NCI-H128 (cell line): ENCODE measurements at regions not wholly inside any gene's neighbourhood (a gene's known extent, or its start where the extent isn't known, plus 50 kb on each side); places are given as distances from the start of the nearest gene placed in this dataset.
"Not testable (repeated sequence)": the region's sequence is repeated elsewhere in the genome, so short reads cannot be mapped to it uniquely, and the experiment has no call there.

Source experiments
- DNase-seq: peaks from one replicate; lab custom pipeline; 2025; ENCODE audit not compliant: unreplicated experiment; lab: John Stamatoyannopoulos, UW

- no peak for DNase-seq
These were observed 382.7 kb downstream of the UTRN start for GRCh38 chr6:144667532-144668503.

DNA sequence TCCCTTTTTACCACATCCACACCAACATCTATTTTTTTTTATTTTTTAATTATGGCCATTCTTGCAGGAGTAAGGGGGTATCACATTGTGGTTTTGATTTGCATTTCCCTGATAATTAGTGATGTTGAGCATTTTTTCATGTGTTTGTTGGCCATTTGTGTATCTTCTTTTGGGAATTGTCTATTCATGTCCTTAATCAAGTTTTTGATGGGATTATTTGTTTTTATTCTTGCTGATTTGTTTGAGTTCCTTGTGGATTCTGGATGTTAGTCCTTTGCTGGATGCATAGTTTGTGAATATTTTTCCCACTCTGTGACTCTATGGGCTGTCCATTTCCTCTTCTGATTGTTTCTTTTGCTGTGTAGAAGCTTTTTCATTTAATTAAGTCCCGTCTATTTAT lies 385.1 kb downstream of the UTRN start:
- not testable (repeated sequence) for DNase-seq

DNA sequence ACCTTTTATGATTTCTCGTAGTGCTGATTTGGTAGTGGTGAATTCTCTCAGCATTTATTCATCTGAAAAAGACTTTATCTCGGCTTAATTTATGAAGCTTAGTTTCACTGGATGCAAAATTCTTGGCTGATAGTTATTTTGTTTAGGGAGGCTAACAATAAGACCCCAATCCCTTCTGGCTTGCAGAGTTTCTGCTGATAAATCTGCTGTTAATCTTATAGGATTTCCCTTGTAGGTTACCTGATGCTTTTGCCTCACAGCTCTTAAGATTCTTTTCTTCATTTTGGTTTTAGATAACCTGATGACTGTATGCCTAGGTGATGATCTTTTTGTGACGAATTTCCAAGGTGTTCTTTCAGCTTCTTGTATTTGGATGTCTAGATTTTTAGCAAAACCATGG lies 388.7 kb downstream of the UTRN start:
- DNase-seq: no peak

- no peak for DNase-seq
These were observed 390.2 kb downstream of the UTRN start for GRCh38 chr6:144675231-144675861.

- DNase-seq: not testable (repeated sequence)
These were observed 391.2 kb downstream of the UTRN start for GRCh38 chr6:144676310-144676709.

- not testable (repeated sequence) for DNase-seq
These were observed 392.1 kb downstream of the UTRN start for GRCh38 chr6:144677263-144677662.

DNA sequence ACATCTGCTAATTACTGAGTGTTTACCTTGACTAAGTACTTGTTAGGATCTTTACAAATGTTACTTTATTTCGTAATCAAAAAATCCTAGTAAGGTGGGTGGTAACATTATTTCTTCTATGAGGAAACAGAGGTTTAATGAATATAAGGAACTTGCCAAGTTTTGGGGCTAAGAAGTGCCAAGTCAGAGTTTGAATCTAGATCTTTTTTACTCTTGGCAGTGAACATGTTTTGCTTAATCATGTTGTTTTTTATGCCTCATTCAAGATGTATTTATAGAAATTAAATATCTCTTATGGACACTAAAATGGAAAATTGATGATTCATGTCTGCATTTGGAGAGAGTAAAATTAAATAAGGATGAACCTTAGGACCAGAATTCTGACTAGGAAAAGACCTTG lies 393.7 kb downstream of the UTRN start:
- no peak for DNase-seq

DNA sequence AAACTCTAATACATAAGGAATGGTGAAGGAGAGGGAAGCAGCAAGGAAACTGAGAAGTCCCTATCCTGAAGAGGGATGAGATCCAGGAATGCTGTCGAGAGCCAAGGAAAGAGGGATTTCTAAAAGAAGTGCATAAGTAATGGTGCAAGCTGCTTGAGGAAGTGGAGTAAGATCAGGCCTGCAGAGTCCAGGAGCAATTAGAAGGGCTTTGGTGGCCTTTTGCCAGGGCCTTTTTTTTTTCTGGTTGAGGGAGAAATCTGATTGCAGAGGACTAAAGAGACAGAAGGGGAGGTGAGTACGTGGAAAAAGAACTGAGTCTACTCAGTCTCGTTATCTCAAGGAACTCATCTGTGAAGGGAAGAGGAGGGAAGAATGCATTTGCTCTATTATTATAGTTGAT lies 396.2 kb downstream of the UTRN start:
- DNase-seq: no peak

DNA sequence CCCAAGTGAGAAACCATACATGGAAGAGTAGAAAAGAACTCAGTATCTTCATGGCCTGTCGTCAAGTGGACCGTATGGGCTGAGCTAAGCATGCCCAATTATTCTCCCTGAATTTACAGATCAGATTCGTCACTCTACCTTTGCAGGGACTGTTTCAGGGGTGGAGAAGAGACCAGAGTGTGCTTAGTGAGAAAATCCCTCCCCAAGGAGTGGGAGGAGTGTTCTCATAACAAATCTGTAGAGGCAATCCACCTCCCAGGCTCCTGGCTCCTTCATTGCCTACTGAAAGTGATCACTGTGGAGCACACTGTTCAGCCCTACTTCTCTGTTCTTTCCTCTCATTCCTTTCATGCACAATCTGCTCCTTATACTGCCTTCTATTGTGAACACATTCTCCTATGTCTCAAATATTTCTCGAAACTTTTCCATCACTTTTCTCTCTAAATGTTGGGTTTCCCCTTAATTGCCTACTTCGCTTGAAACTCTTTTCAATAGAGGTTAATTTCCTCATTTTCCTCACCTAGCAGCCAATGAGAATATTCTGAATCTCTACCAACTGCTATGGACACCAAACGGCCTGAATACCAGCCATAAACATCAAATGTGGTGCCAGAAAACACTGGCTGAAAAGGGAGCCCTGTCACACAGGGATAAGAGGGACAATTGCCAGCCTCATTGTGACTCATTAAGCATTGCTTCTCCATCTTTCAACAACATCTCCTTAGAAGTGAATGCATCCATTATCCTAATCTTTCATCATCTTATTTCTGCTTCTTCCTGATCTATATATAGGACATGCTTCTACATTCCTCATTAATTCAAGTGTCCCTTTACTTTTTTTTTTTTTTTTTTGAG lies 398.3 kb downstream of the UTRN start:
- DNase-seq: no peak

- no peak for DNase-seq
These were observed 403.6 kb downstream of the UTRN start for GRCh38 chr6:144688713-144689112.

DNA sequence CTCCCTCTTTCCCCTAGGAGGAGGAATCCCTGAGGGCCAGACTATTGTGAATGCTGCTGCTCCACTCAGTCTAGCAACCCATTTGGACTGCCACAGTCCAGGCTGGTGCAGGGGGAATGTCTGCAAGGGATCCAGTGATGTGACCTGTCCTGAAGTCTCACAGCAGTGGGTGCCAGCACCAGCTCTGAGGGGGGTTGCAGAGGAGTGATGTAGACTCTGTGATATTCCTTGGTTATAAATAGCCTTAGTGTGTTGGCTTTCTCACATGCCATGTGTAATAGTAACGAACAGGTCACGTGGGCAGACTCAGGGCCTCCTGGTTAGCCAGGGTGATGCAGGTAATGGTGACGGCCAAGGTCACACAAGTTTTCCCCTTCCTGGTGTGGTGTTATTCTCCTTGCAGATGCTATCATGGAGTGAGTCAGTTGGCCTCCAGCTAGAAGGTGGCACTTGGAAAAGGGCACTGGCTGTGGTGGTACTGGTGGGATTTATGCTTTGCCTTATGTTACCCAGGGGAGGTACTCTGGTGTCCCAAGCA lies 404.4 kb downstream of the UTRN start:
- no peak for DNase-seq

DNA sequence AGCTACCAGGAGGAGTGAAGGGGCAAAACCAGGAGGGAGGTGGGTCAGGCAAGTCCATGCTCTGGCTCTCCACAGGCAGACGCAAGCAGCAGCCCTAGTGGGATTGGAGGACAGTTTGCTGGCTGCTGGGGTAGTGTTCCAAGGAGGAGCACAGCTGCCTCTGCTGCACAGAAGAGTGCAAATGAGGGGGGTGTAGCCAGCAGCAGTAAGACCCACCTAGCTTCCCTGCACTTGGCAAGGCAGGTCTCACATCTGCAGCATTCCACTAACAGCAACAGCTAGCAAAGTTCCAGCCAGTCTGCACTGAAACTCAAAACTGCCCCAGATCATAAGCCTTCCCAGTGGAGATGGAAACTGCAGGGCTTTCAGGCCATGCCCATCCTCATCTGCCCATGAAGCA lies 405.0 kb downstream of the UTRN start:
- no peak for DNase-seq

DNA sequence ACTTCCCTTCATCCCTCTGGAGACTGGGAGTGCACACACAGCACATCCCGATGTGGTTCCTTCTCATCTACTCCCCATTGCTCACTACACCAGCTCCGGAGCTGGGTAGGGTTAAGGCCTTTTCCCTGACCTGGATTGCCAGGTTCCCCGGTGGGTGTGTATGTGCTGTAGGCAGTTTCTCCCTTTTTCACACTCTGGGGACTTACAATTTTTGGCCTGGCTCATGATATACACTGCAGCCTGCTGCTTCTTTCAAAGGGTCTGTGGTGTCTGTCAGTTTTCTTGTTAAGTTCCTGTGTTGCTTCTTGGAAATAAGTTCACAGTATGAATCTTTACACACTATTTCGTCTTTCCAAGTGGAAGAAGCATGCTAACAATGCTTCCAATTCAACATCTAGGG lies 405.5 kb downstream of the UTRN start:
- DNase-seq: no peak

GRCh38 chr6:144692050-144692449 lies 406.9 kb downstream of the UTRN start:
- DNase-seq: not testable (repeated sequence)

GRCh38 chr6:144695858-144696533 lies 410.9 kb downstream of the UTRN start:
- no peak for DNase-seq

GRCh38 chr6:144696610-144697368 lies 411.7 kb downstream of the UTRN start:
- no peak for DNase-seq

GRCh38 chr6:144697369-144697760 lies 412.2 kb downstream of the UTRN start:
- no peak for DNase-seq

DNA sequence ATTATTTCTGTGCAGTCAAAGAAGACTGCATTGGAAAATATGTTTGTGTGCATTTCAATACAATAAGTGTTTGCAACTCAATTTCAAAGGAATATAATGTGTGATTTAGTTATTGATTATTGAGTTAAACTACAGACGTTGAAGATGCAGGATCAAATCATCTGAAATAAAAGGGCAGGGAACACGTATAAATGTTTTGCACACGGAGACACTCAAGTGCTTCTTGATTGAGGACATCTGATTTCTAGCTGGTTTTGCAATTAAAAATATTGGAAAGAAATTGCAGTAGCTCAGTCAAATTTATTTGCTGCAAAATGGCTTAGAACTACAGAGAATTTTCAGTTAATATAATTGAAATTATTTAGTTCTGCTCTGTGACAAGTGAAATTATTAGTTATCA lies 412.7 kb downstream of the UTRN start:
- DNase-seq: no peak

- DNase-seq: no peak
These were observed 417.6 kb downstream of the UTRN start for GRCh38 chr6:144702781-144703180.

- DNase-seq: no peak
These were observed 425.1 kb downstream of the UTRN start for GRCh38 chr6:144710207-144710606.
